Hepatocyte (in vitro differentiated cells): ENCODE measurements at regions not wholly inside any gene's neighbourhood (a gene's known extent, or its start where the extent isn't known, plus 50 kb on each side); places are given as distances from the start of the nearest gene placed in this dataset.

Source experiments
- EZH2 ChIP-seq: fragments of 200-600 bp; sonication (generic); IDR thresholded peaks from 2 replicates; pipeline ENCODE4 v1.6.1; 2016; ENCODE audit warnings: antibody characterized with exemption, mild to moderate bottlenecking, borderline replicate concordance
- EZH2phosphoT487 ChIP-seq: fragments of 200-600 bp; sonication (generic); IDR thresholded peaks from one replicate; pipeline ENCODE4 v1.6.1; 2018; ENCODE audit warnings: antibody characterized with exemption, mild to moderate bottlenecking, low read depth, moderate library complexity; ENCODE audit not compliant: unreplicated experiment, severe bottlenecking
- TF ChIP-seq, protein P1 (sequence below): fragments of 200-600 bp; sonication (generic); IDR thresholded peaks from 2 replicates; pipeline ENCODE4 v1.5.1; 2016; ENCODE audit warnings: antibody characterized with exemption, mild to moderate bottlenecking; ENCODE audit not compliant: poor library complexity

DNA sequence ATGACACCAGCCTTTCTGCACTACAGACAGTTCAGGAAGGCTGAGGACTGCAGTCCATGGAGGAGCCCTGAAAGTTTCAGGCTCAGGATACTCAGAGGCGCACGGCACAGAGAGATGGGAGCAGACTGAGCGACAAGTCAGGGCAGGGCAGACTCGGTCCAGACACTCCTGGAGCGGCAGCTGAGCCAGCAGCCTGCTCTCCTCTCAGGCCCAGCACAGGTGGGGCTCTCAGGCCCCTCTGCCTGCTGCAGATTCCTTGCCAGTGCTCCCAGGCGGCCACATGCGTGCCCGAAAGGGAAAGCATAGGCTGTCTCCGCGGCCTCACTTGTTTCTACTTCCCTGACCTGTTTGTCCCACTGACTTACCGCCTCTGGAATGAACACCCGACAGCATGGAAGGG is 228.3 kb downstream of the IRX2 start:
- TF ChIP-seq, protein P1, sequence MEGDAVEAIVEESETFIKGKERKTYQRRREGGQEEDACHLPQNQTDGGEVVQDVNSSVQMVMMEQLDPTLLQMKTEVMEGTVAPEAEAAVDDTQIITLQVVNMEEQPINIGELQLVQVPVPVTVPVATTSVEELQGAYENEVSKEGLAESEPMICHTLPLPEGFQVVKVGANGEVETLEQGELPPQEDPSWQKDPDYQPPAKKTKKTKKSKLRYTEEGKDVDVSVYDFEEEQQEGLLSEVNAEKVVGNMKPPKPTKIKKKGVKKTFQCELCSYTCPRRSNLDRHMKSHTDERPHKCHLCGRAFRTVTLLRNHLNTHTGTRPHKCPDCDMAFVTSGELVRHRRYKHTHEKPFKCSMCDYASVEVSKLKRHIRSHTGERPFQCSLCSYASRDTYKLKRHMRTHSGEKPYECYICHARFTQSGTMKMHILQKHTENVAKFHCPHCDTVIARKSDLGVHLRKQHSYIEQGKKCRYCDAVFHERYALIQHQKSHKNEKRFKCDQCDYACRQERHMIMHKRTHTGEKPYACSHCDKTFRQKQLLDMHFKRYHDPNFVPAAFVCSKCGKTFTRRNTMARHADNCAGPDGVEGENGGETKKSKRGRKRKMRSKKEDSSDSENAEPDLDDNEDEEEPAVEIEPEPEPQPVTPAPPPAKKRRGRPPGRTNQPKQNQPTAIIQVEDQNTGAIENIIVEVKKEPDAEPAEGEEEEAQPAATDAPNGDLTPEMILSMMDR: no peak
- TF ChIP-seq EZH2: no peak
- TF ChIP-seq EZH2phosphoT487: no peak
